A549 (cell line): ENCODE measurements at regions not wholly inside any gene's neighbourhood (a gene's known extent, or its start where the extent isn't known, plus 50 kb on each side); places are given as distances from the start of the nearest gene placed in this dataset.

ENCODE experiments used
- RAD21 ChIP-seq, 2 experiments: fragments of >200 bp in 1 of 2; sonication (Bioruptor Twin) in 1 of 2; formaldehyde crosslinking in 1 of 2; IDR thresholded peaks in 1 of 2; conservative IDR thresholded peaks in 1 of 2; 2 replicates in 1 of 2; 3 replicates in 1 of 2; pipeline ENCODE4 v1.6.1; 2012 to 2018; ENCODE audit warnings: inconsistent platforms in 1 of 2
- TP53 ChIP-seq: fragments of 250-450 bp; sonication (Bioruptor Pico); IDR thresholded peaks from 2 replicates; pipeline ENCODE4 v1.5.0; 2021; ENCODE audit warnings: mild to moderate bottlenecking, moderate library complexity
- TF ChIP-seq, protein P1 (sequence below): fragments of >200 bp; sonication (Bioruptor Twin); formaldehyde crosslinking; IDR thresholded peaks from 3 replicates; pipeline ENCODE4 v1.5.1; 2016

DNA sequence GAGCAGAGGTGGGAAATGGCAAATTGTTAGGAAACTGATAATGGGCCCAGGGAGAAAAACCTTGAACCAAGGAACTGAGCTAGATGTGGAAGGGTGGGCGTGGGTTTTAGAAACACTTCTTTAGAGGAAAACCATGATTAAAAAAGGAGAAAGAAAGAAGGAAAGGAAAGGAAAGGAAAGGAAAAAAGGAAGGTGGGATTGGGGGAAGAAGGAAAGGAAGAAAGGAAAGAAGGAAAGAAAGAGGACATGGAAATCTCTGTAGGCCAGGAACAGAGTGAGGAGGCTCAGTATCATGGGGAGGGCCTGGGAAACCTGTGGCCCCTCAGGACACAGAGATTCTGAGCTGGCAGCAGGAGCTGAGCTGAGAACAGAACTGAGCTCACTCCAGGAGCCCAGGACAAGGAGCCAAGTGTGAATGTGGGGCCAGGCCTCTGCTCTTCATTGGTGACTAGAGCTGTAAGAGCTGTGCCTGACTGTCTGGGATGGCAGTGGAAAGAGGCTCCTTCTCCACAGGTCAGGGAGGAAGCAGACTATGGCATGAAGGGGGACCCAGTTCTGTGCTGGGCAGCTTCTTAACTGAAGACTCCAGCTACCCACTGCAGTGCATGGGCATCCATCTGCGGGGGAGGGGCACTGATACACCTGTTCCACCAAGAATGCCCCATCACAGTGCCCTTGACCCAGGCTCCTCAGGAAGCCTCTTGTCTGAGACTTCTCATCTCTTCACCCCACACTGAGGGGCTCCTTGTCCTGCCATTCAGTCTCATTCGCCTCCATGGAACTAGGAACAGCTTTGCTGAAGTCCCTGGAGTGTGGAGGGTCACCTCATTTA lies 116.1 kb upstream of the BACH2 start:
- TF ChIP-seq, protein P1, sequence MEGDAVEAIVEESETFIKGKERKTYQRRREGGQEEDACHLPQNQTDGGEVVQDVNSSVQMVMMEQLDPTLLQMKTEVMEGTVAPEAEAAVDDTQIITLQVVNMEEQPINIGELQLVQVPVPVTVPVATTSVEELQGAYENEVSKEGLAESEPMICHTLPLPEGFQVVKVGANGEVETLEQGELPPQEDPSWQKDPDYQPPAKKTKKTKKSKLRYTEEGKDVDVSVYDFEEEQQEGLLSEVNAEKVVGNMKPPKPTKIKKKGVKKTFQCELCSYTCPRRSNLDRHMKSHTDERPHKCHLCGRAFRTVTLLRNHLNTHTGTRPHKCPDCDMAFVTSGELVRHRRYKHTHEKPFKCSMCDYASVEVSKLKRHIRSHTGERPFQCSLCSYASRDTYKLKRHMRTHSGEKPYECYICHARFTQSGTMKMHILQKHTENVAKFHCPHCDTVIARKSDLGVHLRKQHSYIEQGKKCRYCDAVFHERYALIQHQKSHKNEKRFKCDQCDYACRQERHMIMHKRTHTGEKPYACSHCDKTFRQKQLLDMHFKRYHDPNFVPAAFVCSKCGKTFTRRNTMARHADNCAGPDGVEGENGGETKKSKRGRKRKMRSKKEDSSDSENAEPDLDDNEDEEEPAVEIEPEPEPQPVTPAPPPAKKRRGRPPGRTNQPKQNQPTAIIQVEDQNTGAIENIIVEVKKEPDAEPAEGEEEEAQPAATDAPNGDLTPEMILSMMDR = no peak
- TF ChIP-seq RAD21 (conservative IDR thresholded peaks at IDR 0.05 in 1 of 2, IDR thresholded peaks at IDR 0.05 in 1 of 2) = no peak
- no peak for TF ChIP-seq TP53 (CRISPR knock-in tag)
